LNCaP clone FGC (cell line): ENCODE measurements at regions not wholly inside any gene's neighbourhood (a gene's known extent, or its start where the extent isn't known, plus 50 kb on each side); places are given as distances from the start of the nearest gene placed in this dataset.

ENCODE experiments used
- DNase-seq: peaks from one replicate; pipeline ENCODE4 v3.0.0-alpha.2; 2011; ENCODE audit warnings: low read depth
- H3K4me3 ChIP-seq: 2 replicates; pipeline ENCODE4 v1.5.1; 2011; ENCODE audit warnings: mild to moderate bottlenecking, low read depth, low read length, control low read depth
- CTCF ChIP-seq: IDR thresholded peaks from 2 replicates; pipeline ENCODE4 v1.5.1; 2012; ENCODE audit warnings: mild to moderate bottlenecking; ENCODE audit not compliant: control insufficient read depth, insufficient read depth; ENCODE audit errors: extremely low read depth

DNA sequence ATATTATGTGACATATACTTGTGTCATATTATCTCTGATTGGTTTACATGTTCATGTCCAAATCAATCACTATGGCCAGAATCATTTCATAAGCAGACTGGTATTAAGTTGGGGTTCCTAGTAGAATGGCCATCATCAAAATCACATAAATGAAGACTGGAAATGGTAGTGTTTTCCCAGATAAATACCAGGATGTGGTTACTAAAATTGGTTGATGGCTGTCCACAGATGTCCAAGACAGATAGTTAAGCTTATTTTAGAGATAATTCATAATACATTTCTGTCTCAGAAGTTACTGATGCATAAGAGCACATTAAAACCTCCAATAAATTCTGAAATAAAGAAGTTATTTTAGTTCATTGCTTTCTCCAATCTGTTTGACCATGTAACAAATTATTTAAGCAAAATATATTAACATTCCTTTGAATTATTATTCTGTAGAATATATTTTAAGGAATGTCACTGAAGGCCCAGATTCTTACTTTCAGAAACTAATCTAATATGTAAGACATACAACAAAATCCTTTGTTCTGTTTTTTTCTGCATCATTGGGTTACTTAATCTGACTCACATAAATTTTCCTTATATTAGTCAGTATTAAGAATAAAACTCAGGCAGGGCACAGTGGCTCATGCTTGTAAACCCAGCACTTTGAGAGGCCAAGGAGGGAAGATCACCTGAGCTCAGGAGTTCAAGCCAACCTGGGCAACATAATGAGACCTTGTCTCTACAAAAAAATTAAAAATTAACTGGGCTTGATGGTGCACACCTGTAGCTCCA, 483.9 kb downstream of the PTPRC start:
- TF ChIP-seq CTCF, result no peak
- no peak for DNase-seq
- H3K4me3 ChIP-seq, result no peak overlapping the region

DNA sequence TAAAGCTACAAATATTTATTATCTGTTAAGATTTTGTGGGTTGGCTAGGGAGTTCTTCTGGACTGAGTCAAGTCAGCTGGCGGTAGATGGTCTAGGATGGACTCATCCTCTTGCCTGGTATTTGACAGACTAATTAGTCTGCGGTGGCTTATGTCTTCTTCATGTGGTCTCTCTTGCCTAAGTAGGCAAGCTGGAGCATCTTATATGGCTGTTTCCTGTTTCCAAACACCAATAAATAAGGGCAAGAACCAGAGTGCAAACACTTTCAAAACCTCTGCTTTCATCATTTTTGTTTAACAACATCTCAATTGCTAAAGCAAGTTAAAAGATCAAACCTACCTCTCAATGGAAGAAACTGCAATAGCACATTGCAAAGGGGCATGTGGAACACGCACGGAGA, 484.8 kb downstream of the PTPRC start:
- H3K4me3 ChIP-seq, result no peak overlapping the region
- no peak for TF ChIP-seq CTCF
- DNase-seq, result no peak

GRCh38 chr1:199124351-199124750, 485.5 kb downstream of the PTPRC start:
- no peak overlapping the region for H3K4me3 ChIP-seq
- DNase-seq, result no peak
- TF ChIP-seq CTCF, result no peak

- H3K4me3 ChIP-seq, result no peak overlapping the region
- TF ChIP-seq CTCF, result no peak
- DNase-seq, result no peak
Measured at GRCh38 chr1:199129247-199129646, 490.4 kb downstream of the PTPRC start.

- no peak for TF ChIP-seq CTCF
- no peak overlapping the region for H3K4me3 ChIP-seq
- no peak for DNase-seq
Measured at GRCh38 chr1:199132006-199132405, 493.2 kb downstream of the PTPRC start.

- H3K4me3 ChIP-seq, result no peak overlapping the region
- no peak for DNase-seq
- TF ChIP-seq CTCF, result no peak
Measured at GRCh38 chr1:199135901-199136300, 497.1 kb downstream of the PTPRC start.

- no peak overlapping the region for H3K4me3 ChIP-seq
- no peak for TF ChIP-seq CTCF
- no peak for DNase-seq
Measured at GRCh38 chr1:199138061-199138460, 499.2 kb downstream of the PTPRC start.
